GM12878 (cell line): ENCODE measurements at regions not wholly inside any gene's neighbourhood (a gene's known extent, or its start where the extent isn't known, plus 50 kb on each side); places are given as distances from the start of the nearest gene placed in this dataset.

Source experiments
- ATAC-seq: fragments of 200-7000 bp; cut with Tn5 transposase; 3 replicates; pipeline ENCODE4 v1.9.1; 2020; ENCODE audit warnings: mild to moderate bottlenecking, moderate library complexity
- BruUV-seq: library from RNA; stranded (reverse); fragments of 400-500 nt; replicated peaks from 2 replicates; lab custom pipeline; 2021; lab: Mats Ljungman, UMichigan
- CTCF ChIA-PET: fragments of 300-600 bp; sonication (Branson Sonifier 250); formaldehyde crosslinking; extraction: SDS; loops from one replicate; lab custom pipeline; 2021; ENCODE audit warnings: inconsistent platforms; lab: Yijun Ruan, JAX
- POLR2A ChIA-PET: fragments of 350-600 bp; formaldehyde crosslinking; extraction: SDS; loops from one replicate; lab custom pipeline; 2021; ENCODE audit warnings: inconsistent platforms; lab: Charles Lee
- RAD21 ChIA-PET: fragments of 300-600 bp; sonication (Branson Sonifier 250); formaldehyde crosslinking; loops from one replicate; lab custom pipeline; 2023; ENCODE audit warnings: antibody characterized with exemption; ENCODE audit not compliant: unreplicated experiment; lab: Charles Lee
- SMC1A ChIA-PET: fragments of 300-600 bp; sonication (Branson Sonifier 250); formaldehyde crosslinking; loops from one replicate; lab custom pipeline; 2023; ENCODE audit not compliant: unreplicated experiment, uncharacterized antibody; lab: Charles Lee
- DNase-seq: peaks from one replicate; pipeline ENCODE4 v3.0.0-alpha.2; 2011; ENCODE audit warnings: low read depth, low spot score
- FAIRE-seq: peaks from 3 replicates; lab custom pipeline; 2011; peaks lifted over from hg19 to GRCh38; lab: Jason Lieb, UNC
- H2AFZ ChIP-seq: 2 replicates; pipeline ENCODE4 v1.6.0; 2011; ENCODE audit warnings: low read depth, low read length, control low read depth; ENCODE audit not compliant: control insufficient read depth
- H3K27ac ChIP-seq: 2 replicates; pipeline ENCODE4 v1.5.1; 2011; ENCODE audit warnings: control low read depth; ENCODE audit not compliant: control insufficient read depth, insufficient read depth
- H3K27me3 ChIP-seq, 2 experiments: replicated peaks in 1 of 2; 2 replicates each; pipeline versions ENCODE4 v1.6.0 to v1.6.1; 2011; ENCODE audit warnings: low read length in 1 of 2; ENCODE audit not compliant: control insufficient read depth in 2 of 2, insufficient read depth in 2 of 2
- H3K36me3 ChIP-seq, 2 experiments: 2 replicates each; pipeline ENCODE4 v1.5.1; 2011; ENCODE audit warnings: low read length in 1 of 2; ENCODE audit not compliant: control insufficient read depth in 2 of 2, insufficient read depth in 2 of 2
- H3K4me1 ChIP-seq: 2 replicates; pipeline ENCODE4 v1.6.1; 2011; ENCODE audit warnings: mild to moderate bottlenecking, low read length, moderate library complexity, mixed read lengths; ENCODE audit not compliant: control insufficient read depth, insufficient read depth
- H3K4me2 ChIP-seq: 2 replicates; pipeline ENCODE4 v1.6.0; 2011; ENCODE audit warnings: control low read depth; ENCODE audit not compliant: control insufficient read depth, insufficient read depth
- H3K4me3 ChIP-seq: fragments of 200-600 bp; sonication (generic); 2 replicates; pipeline ENCODE4 v1.5.1; 2016
- H3K79me2 ChIP-seq: 2 replicates; pipeline ENCODE4 v1.6.0; 2011; ENCODE audit warnings: low read length; ENCODE audit not compliant: control insufficient read depth, insufficient read depth
- H3K9ac ChIP-seq: 2 replicates; pipeline ENCODE4 v1.8.0; 2011; ENCODE audit warnings: low read length, control low read depth, mixed read lengths; ENCODE audit not compliant: control insufficient read depth, insufficient read depth
- H3K9me3 ChIP-seq: replicated peaks from 3 replicates; pipeline ENCODE4 v1.5.1; 2011; ENCODE audit warnings: mild to moderate bottlenecking, low read length; ENCODE audit not compliant: control insufficient read depth, insufficient read depth
- H4K20me1 ChIP-seq: 2 replicates; pipeline ENCODE4 v1.6.0; 2011; ENCODE audit not compliant: control insufficient read depth, insufficient read depth
- ASH2L ChIP-seq: fragments of 300-600, 200-600 bp; sonication (generic); IDR thresholded peaks from 2 replicates; pipeline ENCODE4 v1.6.1; 2017; ENCODE audit warnings: low read depth, mild to moderate bottlenecking, borderline replicate concordance
- BCL11A ChIP-seq: IDR thresholded peaks from 2 replicates; pipeline ENCODE4 v1.6.1; 2011; ENCODE audit warnings: low read depth, low read length
- BMI1 ChIP-seq: fragments of 450-650 bp; IDR thresholded peaks from 2 replicates; pipeline ENCODE4 v1.6.1; 2016; ENCODE audit warnings: mild to moderate bottlenecking, moderate library complexity, borderline replicate concordance
- CBFB ChIP-seq: IDR thresholded peaks from 2 replicates; pipeline ENCODE4 v1.6.1; 2016; ENCODE audit warnings: antibody characterized with exemption, low read depth
- EZH2 ChIP-seq: IDR thresholded peaks from 2 replicates; pipeline ENCODE4 v1.6.1; 2012; ENCODE audit warnings: low read depth, mild to moderate bottlenecking, control low read depth, inconsistent platforms, low read length, borderline replicate concordance; ENCODE audit not compliant: control insufficient read depth
- NFYA ChIP-seq: IDR thresholded peaks from 2 replicates; pipeline ENCODE4 v1.6.1; 2011; ENCODE audit warnings: low read depth, mild to moderate bottlenecking, low read length, improper control_type of control experiment, borderline replicate concordance
- POLR2A ChIP-seq: IDR thresholded peaks from 2 replicates; pipeline ENCODE4 v1.6.1; 2011; ENCODE audit warnings: low read depth, mild to moderate bottlenecking, low read length
- SMAD5 ChIP-seq: IDR thresholded peaks from 2 replicates; pipeline ENCODE4 v1.6.1; 2016; ENCODE audit warnings: antibody characterized with exemption, low read depth
- ZNF274 ChIP-seq: IDR thresholded peaks from one replicate; pipeline ENCODE4 v1.8.0; 2011; ENCODE audit not compliant: insufficient read length, insufficient read depth
- WGBS: methylation state at CpG from one replicate; pipeline ENCODE4 v1.1.6; 2016; ENCODE audit warnings: low lambda C conversion rate; ENCODE audit not compliant: insufficient replicate concordance, insufficient coverage; ENCODE audit errors: missing lambda C conversion rate; 5-methylcytosine and 5-hydroxymethylcytosine counted together
- in situ Hi-C: fragments of 300-500 bp; cut with MboI; formaldehyde crosslinking; loops from 9 replicates; pipeline ENCODE4 v1.14.3; 2018; ENCODE audit warnings: mixed read lengths
- intact Hi-C: fragments of 100-400 bp; cut with micrococcal nuclease; formaldehyde crosslinking; loops from one replicate; pipeline ENCODE4 v1.14.2; 2022; ENCODE audit not compliant: unreplicated experiment
- TF ChIP-seq, protein P1 (sequence below): IDR thresholded peaks from 2 replicates; pipeline ENCODE4 v1.6.1; 2012; ENCODE audit warnings: low read length, inconsistent platforms
- TF ChIP-seq, protein P2 (sequence below): IDR thresholded peaks from 2 replicates; pipeline ENCODE4 v1.6.1; 2011; ENCODE audit warnings: borderline replicate concordance, low read depth, mild to moderate bottlenecking, moderate library complexity, low read length; ENCODE audit not compliant: insufficient read depth, poor library complexity, severe bottlenecking
- TF ChIP-seq, protein P3 (sequence below): fragments of 450-650 bp; formaldehyde crosslinking; IDR thresholded peaks from 2 replicates; pipeline ENCODE4 v1.5.0; 2022; ENCODE audit warnings: mild to moderate bottlenecking, missing genetic modification characterization
- TF ChIP-seq, protein P4 (sequence below): IDR thresholded peaks from 2 replicates; pipeline ENCODE4 v1.6.1; 2012; ENCODE audit warnings: low read depth, low read length, improper control_type of control experiment
- TF ChIP-seq, protein P5 (sequence below): IDR thresholded peaks from 2 replicates; pipeline ENCODE4 v1.6.1; 2012; ENCODE audit warnings: low read depth, low read length, improper control_type of control experiment

DNA sequence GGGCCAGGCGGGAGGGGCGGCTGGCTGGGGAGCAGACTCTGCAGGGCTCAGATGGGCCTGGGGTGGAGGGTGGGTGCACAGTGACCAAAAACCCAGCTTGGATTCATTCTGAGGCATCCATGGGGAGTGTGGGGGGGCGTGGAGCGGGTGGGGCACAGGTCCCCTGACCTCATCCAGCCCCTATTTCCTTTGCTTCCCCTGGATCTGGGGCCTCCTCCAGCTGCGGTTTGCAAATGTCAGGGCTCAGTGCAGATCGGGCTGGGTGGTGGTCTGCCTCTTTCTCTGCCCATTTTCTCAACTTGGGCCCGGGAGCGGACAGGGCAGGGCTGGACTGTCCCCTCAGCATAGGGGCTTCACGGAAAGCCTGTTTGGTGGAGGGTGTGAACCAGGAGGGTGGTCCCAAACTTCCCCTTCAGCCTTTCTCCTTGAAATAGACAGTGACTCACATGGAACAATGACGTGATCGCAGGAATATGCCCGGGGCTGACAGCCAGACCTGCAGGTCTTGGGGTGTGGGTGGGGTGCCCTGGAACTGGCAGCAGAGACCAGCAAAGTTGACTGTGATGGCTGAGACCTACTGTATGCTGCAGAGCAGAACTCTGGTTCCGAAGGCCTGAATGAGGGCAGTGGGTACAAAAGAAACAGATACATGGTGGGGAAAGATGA lies 72.9 kb upstream of the PODXL start (continued):
- TF ChIP-seq, protein P1, sequence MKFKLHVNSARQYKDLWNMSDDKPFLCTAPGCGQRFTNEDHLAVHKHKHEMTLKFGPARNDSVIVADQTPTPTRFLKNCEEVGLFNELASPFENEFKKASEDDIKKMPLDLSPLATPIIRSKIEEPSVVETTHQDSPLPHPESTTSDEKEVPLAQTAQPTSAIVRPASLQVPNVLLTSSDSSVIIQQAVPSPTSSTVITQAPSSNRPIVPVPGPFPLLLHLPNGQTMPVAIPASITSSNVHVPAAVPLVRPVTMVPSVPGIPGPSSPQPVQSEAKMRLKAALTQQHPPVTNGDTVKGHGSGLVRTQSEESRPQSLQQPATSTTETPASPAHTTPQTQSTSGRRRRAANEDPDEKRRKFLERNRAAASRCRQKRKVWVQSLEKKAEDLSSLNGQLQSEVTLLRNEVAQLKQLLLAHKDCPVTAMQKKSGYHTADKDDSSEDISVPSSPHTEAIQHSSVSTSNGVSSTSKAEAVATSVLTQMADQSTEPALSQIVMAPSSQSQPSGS: no peak
- no peak for TF ChIP-seq CBFB
- TF ChIP-seq ZNF274: no peak
- no peak for TF ChIP-seq ASH2L

DNA sequence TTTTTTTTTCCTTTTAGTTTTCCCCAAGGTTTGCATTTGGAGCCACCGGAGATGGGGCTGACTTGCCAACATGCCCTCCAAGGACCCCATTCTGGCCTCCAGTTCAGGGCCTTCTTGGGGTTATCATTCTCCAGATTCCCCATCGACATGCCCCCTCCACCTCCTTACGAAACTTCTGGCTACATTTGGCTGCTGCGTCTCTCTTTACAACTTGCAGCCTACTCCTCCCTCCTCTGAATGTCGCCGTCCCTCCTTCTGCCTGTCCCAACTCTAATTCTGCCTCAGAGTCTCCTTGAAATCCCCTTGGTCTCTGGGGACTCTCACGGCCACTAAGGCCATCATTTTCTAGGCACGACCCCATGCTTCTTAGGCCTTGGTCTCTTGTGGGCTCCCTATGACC lies 72.2 kb upstream of the PODXL start:
- ChIA-PET SMC1A (no interaction called here), POLR2A (no interaction called here), RAD21 (no interaction called here), CTCF (interaction anchor here (0.7 kb wide), 1 partner anchor 633 kb away, joined by 3 read pairs; no protein-coding TSS in a partner anchor)
- H3K9ac ChIP-seq: no peak overlapping the region
- no peak overlapping the region for H3K4me3 ChIP-seq
- H3K27me3 ChIP-seq: peaks cover 0 to 9% of the 10 kb centered on the region in 2 experiments; a peak in 3 of 4 replicates
- H4K20me1 ChIP-seq: no peaks in the 10 kb centered on the region
- no peak overlapping the region for H3K27ac ChIP-seq
- no peak for ATAC-seq
- no peaks in the 10 kb centered on the region for H3K9me3 ChIP-seq
- in situ Hi-C loops: no loop called here
- WGBS: 33% methylated on average over 8 of the region's 8 CpGs
- H3K4me1 ChIP-seq: no peaks in the 10 kb centered on the region
- no peak for FAIRE-seq
- H2AFZ ChIP-seq: no peak overlapping the region
- no peak overlapping the region for H3K4me2 ChIP-seq
- no TSS peak for BruUV-seq
- intact Hi-C loops: no loop called here
- H3K36me3 ChIP-seq: no peaks in the 10 kb centered on the region
- TF ChIP-seq, protein P2, sequence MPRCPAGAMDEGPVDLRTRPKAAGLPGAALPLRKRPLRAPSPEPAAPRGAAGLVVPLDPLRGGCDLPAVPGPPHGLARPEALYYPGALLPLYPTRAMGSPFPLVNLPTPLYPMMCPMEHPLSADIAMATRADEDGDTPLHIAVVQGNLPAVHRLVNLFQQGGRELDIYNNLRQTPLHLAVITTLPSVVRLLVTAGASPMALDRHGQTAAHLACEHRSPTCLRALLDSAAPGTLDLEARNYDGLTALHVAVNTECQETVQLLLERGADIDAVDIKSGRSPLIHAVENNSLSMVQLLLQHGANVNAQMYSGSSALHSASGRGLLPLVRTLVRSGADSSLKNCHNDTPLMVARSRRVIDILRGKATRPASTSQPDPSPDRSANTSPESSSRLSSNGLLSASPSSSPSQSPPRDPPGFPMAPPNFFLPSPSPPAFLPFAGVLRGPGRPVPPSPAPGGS: no peak
- TF ChIP-seq NFYA (no peak), POLR2A (no peak), SMAD5 (no peak), BMI1 (no peak), BCL11A (no peak), EZH2 (no peak)
- TF ChIP-seq, protein P3, sequence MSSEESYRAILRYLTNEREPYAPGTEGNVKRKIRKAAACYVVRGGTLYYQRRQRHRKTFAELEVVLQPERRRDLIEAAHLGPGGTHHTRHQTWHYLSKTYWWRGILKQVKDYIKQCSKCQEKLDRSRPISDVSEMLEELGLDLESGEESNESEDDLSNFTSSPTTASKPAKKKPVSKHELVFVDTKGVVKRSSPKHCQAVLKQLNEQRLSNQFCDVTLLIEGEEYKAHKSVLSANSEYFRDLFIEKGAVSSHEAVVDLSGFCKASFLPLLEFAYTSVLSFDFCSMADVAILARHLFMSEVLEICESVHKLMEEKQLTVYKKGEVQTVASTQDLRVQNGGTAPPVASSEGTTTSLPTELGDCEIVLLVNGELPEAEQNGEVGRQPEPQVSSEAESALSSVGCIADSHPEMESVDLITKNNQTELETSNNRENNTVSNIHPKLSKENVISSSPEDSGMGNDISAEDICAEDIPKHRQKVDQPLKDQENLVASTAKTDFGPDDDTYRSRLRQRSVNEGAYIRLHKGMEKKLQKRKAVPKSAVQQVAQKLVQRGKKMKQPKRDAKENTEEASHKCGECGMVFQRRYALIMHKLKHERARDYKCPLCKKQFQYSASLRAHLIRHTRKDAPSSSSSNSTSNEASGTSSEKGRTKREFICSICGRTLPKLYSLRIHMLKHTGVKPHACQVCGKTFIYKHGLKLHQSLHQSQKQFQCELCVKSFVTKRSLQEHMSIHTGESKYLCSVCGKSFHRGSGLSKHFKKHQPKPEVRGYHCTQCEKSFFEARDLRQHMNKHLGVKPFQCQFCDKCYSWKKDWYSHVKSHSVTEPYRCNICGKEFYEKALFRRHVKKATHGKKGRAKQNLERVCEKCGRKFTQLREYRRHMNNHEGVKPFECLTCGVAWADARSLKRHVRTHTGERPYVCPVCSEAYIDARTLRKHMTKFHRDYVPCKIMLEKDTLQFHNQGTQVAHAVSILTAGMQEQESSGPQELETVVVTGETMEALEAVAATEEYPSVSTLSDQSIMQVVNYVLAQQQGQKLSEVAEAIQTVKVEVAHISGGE: no peak
- TF ChIP-seq, protein P4, sequence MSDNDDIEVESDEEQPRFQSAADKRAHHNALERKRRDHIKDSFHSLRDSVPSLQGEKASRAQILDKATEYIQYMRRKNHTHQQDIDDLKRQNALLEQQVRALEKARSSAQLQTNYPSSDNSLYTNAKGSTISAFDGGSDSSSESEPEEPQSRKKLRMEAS: no peak
- TF ChIP-seq, protein P5, sequence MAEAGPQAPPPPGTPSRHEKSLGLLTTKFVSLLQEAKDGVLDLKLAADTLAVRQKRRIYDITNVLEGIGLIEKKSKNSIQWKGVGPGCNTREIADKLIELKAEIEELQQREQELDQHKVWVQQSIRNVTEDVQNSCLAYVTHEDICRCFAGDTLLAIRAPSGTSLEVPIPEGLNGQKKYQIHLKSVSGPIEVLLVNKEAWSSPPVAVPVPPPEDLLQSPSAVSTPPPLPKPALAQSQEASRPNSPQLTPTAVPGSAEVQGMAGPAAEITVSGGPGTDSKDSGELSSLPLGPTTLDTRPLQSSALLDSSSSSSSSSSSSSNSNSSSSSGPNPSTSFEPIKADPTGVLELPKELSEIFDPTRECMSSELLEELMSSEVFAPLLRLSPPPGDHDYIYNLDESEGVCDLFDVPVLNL: no peak
- DNase-seq: no peak
- no peaks in the 10 kb centered on the region for H3K79me2 ChIP-seq
